ENCODE measurements at regions not wholly inside any gene's neighbourhood (a gene's known extent, or its start where the extent isn't known, plus 50 kb on each side); places are given as distances from the start of the nearest gene placed in this dataset.

- intact Hi-C loops (cut with DNase I, micrococcal nuclease) = no loop called here
- DNase-seq = no peak
- no peak for ATAC-seq
Observed at GRCh38 chr10:47130491-47130890, 169.5 kb upstream of the GDF10 start.

GRCh38 chr10:47133871-47134570 is 166.0 kb upstream of the GDF10 start:
- intact Hi-C loops (cut with DNase I, micrococcal nuclease) = no loop called here
- ATAC-seq = no peak
- no peak for DNase-seq

GRCh38 chr10:47136866-47137265 is 163.1 kb upstream of the GDF10 start:
- DNase-seq (no peak), ATAC-seq (no peak)
- intact Hi-C loops (cut with DNase I, micrococcal nuclease) = no loop called here

- ATAC-seq (no peak), DNase-seq (no peak)
- intact Hi-C loops (cut with DNase I, micrococcal nuclease) = no loop called here
Observed at GRCh38 chr10:47137311-47137851, 162.6 kb upstream of the GDF10 start.

- intact Hi-C loops (cut with DNase I, micrococcal nuclease) = no loop called here
- DNase-seq = no peak
- ATAC-seq = no peak
Observed at GRCh38 chr10:47139121-47139520, 160.9 kb upstream of the GDF10 start.

GRCh38 chr10:47140761-47141348 is 159.1 kb upstream of the GDF10 start:
- ATAC-seq (no peak), DNase-seq (no peak)
- intact Hi-C loops (cut with DNase I, micrococcal nuclease) = no loop called here

- ATAC-seq = no peak
- intact Hi-C loops (cut with DNase I, micrococcal nuclease) = no loop called here
- DNase-seq = no peak
Observed at GRCh38 chr10:47141349-47141748, 158.6 kb upstream of the GDF10 start.

- intact Hi-C loops (cut with DNase I, micrococcal nuclease) = no loop called here
- no peak for DNase-seq
- ATAC-seq = no peak
Observed at GRCh38 chr10:47143072-47143471, 156.9 kb upstream of the GDF10 start.

GRCh38 chr10:47143473-47143872 is 156.5 kb upstream of the GDF10 start:
- DNase-seq (no peak), ATAC-seq (no peak)
- intact Hi-C loops (cut with DNase I, micrococcal nuclease) = no loop called here

GRCh38 chr10:47144525-47144924 is 155.5 kb upstream of the GDF10 start:
- intact Hi-C loops (cut with DNase I, micrococcal nuclease) = no loop called here
- DNase-seq = no peak
- ATAC-seq = no peak

GRCh38 chr10:47145290-47145934 is 154.6 kb upstream of the GDF10 start:
- intact Hi-C loops (cut with DNase I, micrococcal nuclease) = no loop called here
- no peak for DNase-seq
- no peak for ATAC-seq

GRCh38 chr10:47146572-47146971 is 153.4 kb upstream of the GDF10 start:
- ATAC-seq (peak; percentile 66), DNase-seq (peak in 1 of 2 donors; percentile 11)
- intact Hi-C loops (cut with DNase I, micrococcal nuclease) = no loop called here

- DNase-seq (no peak), ATAC-seq (no peak)
- intact Hi-C loops (cut with DNase I, micrococcal nuclease) = no loop called here
Observed at GRCh38 chr10:47147186-47147585, 152.8 kb upstream of the GDF10 start.

- intact Hi-C loops (cut with DNase I, micrococcal nuclease) = no loop called here
- DNase-seq (no peak), ATAC-seq (no peak)
Observed at GRCh38 chr10:47150581-47150980, 149.4 kb upstream of the GDF10 start.

- ATAC-seq = no peak
- intact Hi-C loops (cut with DNase I, micrococcal nuclease) = no loop called here
- no peak for DNase-seq
Observed at GRCh38 chr10:47151920-47152319, 148.1 kb upstream of the GDF10 start.

GRCh38 chr10:47152861-47153349 is 147.1 kb upstream of the GDF10 start:
- ATAC-seq (no peak), DNase-seq (no peak)
- intact Hi-C loops (cut with DNase I, micrococcal nuclease) = no loop called here

GRCh38 chr10:47154762-47155161 is 145.2 kb upstream of the GDF10 start:
- no peak for ATAC-seq
- no peak for DNase-seq
- intact Hi-C loops (cut with DNase I, micrococcal nuclease) = no loop called here

GRCh38 chr10:47156873-47157272 is 143.1 kb upstream of the GDF10 start:
- intact Hi-C loops (cut with DNase I, micrococcal nuclease) = no loop called here
- no peak for DNase-seq
- no peak for ATAC-seq

- intact Hi-C loops (cut with DNase I, micrococcal nuclease) = no loop called here
- no peak for ATAC-seq
- no peak for DNase-seq
Observed at GRCh38 chr10:47158116-47159071, 141.6 kb upstream of the GDF10 start.
